Fibroblast of pulmonary artery (primary cell): ENCODE measurements at regions not wholly inside any gene's neighbourhood (a gene's known extent, or its start where the extent isn't known, plus 50 kb on each side); places are given as distances from the start of the nearest gene placed in this dataset.
"Not testable (repeated sequence)": the region's sequence is repeated elsewhere in the genome, so short reads cannot be mapped to it uniquely, and the experiment has no call there.

Experiments
- DNase-seq: peaks from one replicate; pipeline ENCODE4 v3.0.0-alpha.2; 2010; ENCODE audit warnings: low read depth
- H3K4me3 ChIP-seq: replicated peaks from 2 replicates; pipeline ENCODE4 v1.5.1; 2011; ENCODE audit warnings: low read depth, mild to moderate bottlenecking, control low read depth, low read length, moderate library complexity
- TF ChIP-seq, protein P1 (sequence below): IDR thresholded peaks from 2 replicates; pipeline ENCODE4 v1.5.1; 2011; ENCODE audit warnings: mild to moderate bottlenecking, control low read depth, low read length, inconsistent platforms; ENCODE audit errors: missing control alignments

DNA sequence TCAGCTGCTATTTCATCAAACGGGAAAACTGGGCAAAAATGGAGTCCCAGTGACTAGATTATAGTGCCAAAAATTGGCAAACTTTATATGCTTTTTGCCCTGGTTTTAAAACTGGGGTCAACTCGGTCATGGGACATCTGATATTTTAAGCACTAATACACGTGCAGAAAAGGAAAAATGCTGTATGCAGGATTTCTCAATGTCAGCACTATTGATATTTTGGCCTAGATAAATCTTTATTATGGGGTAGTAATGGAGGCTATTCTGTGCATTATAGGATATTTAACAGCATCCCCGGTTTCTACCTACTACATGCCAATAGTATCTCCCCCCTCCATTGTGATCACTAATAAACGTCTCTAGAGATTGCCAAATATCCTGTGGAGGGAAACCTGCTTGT, 870.9 kb upstream of the IGFBP7 start:
- H3K4me3 ChIP-seq: no peak overlapping the region
- TF ChIP-seq, protein P1, sequence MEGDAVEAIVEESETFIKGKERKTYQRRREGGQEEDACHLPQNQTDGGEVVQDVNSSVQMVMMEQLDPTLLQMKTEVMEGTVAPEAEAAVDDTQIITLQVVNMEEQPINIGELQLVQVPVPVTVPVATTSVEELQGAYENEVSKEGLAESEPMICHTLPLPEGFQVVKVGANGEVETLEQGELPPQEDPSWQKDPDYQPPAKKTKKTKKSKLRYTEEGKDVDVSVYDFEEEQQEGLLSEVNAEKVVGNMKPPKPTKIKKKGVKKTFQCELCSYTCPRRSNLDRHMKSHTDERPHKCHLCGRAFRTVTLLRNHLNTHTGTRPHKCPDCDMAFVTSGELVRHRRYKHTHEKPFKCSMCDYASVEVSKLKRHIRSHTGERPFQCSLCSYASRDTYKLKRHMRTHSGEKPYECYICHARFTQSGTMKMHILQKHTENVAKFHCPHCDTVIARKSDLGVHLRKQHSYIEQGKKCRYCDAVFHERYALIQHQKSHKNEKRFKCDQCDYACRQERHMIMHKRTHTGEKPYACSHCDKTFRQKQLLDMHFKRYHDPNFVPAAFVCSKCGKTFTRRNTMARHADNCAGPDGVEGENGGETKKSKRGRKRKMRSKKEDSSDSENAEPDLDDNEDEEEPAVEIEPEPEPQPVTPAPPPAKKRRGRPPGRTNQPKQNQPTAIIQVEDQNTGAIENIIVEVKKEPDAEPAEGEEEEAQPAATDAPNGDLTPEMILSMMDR: no peak
- DNase-seq: no peak

DNA sequence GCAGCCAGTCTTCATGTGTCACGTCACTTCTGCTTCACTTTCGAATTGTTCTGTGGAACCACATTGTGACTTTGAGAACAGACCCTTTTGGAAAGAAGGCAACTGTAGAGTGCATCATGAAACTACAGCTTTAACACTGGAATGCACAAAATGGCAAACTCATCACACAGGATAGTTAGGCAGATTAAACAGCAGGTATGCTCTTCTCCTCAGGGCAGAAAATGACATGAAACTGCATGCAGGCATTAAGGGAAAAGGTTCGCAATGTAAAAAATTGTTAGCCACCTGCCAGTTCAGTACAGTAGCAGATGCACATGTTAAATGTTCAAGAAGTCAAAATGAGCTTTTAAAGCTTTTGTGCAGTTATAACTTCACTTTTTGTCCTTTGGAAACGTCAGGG, 864.6 kb upstream of the IGFBP7 start:
- TF ChIP-seq, protein P1: no peak
- H3K4me3 ChIP-seq: no peak overlapping the region
- no peak for DNase-seq

DNA sequence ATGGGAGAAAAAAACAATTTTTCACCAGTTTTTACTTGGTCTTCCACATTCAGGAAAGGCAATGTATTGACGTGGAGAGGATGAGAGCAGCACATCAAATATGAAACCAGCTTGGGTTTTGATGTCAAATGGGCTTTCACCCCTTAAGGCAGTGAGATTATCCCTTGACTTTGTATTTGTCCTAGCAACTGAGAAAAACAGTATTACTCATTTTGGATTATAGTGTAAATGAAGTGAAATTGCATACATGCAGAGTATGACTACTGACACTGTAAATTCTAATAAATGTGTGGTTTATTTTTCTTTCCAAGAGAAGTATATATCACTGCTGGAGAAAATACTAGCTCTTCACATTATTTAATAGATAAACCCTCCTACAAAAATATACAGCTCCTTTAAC, 863.6 kb upstream of the IGFBP7 start:
- TF ChIP-seq, protein P1: no peak
- no peak overlapping the region for H3K4me3 ChIP-seq
- DNase-seq: no peak

DNA sequence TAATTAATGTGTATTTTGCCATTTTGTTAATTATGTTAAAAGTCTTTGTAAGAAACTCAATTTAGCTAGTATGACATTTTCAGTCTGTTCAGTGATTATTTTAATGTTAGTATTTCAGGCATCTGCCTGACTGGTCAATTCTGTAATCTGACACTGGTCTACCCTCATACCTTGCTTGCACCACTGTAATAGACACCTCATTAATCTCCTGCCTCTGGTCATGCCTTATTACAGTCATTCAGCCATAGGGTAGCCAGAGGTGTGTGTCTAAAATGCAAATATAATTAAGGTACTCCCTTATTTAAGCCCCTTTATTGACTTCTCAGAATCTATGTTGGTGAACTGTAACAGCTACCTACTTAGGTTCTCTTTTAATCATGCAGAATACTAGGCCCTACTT, 861.1 kb upstream of the IGFBP7 start:
- TF ChIP-seq, protein P1: no peak
- DNase-seq: no peak
- H3K4me3 ChIP-seq: no peak overlapping the region

DNA sequence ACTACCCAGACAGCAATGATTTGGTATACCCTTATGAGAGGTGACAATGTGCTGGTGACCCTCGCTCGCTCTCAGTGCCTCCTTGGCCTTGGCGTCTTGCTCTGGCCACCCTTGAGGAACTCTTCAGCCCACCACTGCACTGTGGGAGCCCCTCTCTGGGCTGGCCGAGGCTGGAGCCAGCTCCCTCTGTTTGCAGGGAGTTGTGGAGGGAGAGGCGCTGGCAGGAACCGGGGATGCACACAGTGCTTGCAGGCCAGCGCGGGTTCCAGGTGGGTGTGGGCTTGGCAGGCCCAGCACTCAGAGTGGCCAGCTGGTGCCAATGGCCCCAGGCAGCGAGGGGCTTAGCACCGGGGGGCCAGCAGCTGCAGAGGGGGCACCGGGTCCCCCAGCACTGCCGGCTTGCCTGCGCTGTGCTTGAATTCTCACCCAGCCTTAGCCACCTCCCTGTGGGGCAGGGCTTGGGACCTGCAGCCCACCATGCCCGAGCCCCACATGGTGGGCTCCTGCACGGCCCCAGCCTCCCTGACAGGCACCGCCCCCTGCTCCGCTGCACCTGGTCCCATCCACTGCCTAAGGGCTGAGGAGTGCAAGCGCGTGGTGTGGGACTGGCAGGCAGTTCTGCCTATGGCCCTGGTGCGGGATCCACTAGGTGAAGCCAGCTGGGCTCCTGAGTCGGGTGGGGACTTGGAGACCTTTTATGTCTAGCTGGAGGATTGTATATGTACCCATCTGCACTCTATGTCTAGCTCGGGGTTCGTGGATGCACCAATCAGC, 857.0 kb upstream of the IGFBP7 start:
- no peak for DNase-seq
- no peak overlapping the region for H3K4me3 ChIP-seq
- TF ChIP-seq, protein P1: no peak

DNA sequence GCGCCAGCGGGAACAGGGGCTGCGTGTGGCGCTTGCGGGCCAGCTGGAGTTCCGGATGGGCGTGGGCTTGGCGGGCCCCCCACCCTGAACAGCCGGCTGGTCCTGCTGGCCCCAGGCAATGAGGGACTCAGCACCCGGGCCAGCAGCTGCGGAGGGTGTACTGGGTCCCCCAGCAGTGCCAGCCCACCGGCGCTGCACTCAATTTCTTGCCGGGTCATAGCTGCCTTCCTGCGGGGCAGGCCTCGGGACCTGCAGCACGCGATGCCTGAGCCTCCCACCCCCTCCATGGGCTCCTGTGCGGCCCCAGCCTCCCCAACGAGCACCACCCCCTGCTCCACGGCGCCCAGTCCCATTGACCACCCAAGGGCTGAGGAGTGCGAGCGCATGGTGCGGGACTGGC, 855.2 kb upstream of the IGFBP7 start:
- not testable (repeated sequence) for H3K4me3 ChIP-seq, DNase-seq

DNA sequence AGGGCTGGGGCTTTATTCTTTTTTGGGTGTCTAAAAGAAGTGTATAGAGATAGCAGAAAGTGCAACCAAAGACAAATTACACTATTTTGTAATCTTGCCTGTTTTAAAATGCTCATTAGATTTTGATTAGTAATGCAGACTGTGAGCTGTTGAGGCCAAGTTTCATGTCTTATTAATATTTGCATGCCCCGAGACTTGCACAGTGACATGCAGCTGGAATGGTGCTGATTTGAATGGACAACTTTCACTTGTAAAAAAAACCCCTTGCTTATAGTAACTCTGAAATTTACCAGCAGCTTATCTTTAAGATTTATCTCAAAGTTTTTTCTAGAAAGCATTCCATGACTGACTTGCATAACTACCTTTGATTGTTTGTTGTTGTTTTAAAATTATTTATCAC, 835.1 kb upstream of the IGFBP7 start:
- TF ChIP-seq, protein P1: no peak

More for the DNA sequence above, 835.1 kb upstream of the IGFBP7 start:
- H3K4me3 ChIP-seq: no peak overlapping the region
- DNase-seq: no peak
